GM15510 (cell line): ENCODE measurements at regions not wholly inside any gene's neighbourhood (a gene's known extent, or its start where the extent isn't known, plus 50 kb on each side); places are given as distances from the start of the nearest gene placed in this dataset.

Source experiments
- POLR2A ChIP-seq: IDR thresholded peaks from 3 replicates; pipeline ENCODE4 v1.6.1; 2011; ENCODE audit warnings: borderline replicate concordance; ENCODE audit not compliant: insufficient read length; ENCODE audit errors: extremely low read depth

DNA sequence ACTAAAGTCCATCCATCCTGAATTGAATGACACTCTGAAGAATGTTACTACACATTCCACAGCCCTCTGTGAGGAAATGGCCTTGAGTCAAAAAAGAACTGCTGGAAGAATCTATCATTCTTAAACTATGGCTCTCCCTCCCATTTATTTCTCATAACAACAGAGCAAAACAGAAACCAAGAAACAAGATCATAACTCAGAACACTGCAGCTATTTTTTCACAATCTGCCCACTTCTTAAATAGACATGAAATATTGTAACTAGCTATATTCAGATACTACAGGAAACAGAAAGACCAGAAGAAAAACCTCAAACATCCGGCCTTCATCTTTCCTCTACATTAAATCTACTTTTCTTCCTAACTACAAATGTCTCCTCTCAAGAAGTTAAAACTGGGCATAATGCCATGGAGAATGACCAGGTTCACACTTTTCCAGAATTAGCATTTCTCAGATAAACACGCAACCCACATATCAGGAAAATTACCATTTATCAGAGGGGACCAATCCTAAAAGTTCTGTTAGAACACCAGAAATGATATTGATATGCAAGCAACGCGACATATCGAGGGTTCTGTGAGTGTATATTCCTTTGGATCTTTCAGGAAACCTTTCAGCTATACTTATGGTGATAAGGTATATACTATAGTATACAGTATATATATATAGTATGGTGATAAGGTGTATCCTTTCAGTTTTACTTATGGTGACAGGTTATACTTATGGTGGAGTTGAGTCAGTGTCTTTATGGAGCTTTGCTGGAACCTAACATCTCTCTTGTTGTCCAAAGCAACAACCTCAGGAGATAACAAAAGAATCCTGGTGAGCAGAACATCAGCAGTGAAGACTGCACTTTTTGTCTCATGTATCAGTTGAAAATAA lies 60.4 kb upstream of the IRF2 start:
- TF ChIP-seq POLR2A = no peak

DNA sequence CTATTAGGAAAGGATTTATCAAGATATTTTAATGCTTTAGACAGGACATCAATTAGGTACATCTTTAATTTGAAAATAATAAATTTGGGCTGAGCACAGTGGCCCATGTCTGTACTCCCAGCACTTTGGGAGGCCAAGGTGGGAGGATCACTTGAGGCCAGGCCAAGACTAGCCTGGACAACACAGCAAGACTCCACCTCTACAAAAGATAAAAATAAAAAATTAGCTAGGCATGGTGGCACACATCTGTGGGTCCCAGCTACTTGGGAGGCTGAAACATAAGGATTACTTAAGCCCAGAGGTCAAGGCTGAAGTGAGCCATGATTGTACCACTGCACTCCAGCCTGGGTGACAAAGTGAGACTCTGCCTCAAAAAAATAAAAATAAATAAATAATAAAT lies 59.6 kb upstream of the IRF2 start:
- no peak for TF ChIP-seq POLR2A

DNA sequence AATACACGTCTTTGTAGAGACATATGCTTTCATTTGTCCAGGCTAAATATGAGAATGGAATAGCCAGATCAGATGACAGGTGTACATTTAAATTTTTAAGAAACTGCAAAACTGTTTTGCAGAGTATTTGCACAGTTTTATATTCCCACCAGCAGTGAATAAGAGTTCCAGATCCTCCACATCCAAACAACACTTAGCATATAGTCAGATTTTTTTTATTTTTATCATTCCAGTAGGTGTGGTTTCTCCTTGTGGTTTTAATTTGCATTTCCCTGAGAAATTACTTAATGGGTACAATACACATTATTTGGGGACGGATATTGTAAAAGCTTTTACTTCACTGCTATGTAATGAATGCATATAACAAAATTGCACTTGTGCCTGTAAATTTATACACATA lies 56.7 kb upstream of the IRF2 start:
- no peak for TF ChIP-seq POLR2A

DNA sequence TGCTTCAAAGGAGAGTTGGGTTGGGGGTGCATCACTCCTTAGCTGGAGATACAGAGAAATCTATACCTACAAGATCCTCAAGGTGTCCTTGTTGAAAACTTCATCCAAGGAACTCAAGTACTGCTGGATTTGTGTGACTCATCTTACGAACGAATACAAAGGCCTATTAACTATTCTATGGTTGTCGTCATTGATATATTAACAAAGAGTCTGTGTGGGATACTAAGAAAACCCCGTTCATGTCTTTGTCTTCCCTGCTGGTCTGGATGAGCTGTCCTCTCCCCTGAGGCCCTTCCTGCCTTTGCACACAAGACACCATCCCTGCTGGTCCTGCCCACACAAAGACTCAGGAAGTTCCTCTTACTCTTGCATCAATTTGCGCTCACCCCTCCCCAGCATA lies 54.9 kb upstream of the IRF2 start:
- no peak for TF ChIP-seq POLR2A

DNA sequence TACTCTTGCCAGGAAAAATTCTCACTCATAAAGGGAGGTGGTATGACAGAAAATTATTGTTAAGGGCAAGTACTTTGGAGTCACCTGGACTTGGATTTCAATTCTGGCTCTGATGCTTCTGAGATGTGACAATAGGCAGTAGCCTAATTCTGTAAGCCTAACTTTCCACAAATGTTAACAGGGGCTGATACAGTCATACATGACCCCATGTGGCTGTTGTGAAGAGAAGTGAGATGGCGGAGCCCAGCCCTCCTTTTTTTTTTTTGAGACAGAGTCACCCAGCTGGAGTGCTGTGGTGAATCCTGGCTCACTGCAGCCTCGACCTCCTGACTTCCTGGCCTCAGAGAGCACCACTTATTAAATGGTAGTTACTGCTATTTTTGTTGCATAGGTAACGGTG lies 54.4 kb upstream of the IRF2 start:
- no peak for TF ChIP-seq POLR2A

GRCh38 chr4:184528051-184528450 lies 53.7 kb upstream of the IRF2 start:
- no peak for TF ChIP-seq POLR2A

DNA sequence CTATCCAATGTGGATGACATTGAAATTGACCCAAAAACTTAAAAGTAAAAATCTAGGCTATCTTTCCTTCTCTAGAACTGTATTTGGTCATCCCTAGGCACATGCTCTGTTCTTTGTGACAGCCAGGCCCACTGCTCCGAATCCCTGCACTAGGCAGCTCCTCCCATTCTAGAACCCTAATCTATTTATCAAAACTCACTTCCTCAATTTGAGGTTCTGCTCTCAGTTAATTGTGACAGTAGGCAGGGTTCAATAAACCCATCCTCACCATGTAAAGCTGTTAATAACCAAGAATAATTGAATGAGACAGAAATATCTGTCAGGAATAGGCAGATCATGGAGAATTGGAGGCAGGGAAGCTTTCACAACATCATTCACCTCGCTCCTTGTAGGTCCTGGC lies 51.9 kb upstream of the IRF2 start:
- TF ChIP-seq POLR2A = no peak
